Astrocyte of the hippocampus (primary cell): ENCODE measurements at regions not wholly inside any gene's neighbourhood (a gene's known extent, or its start where the extent isn't known, plus 50 kb on each side); places are given as distances from the start of the nearest gene placed in this dataset.

Source experiments
- DNase-seq: peaks from one replicate; pipeline ENCODE4 v3.0.0; 2011; ENCODE audit warnings: low read depth, low spot score

DNA sequence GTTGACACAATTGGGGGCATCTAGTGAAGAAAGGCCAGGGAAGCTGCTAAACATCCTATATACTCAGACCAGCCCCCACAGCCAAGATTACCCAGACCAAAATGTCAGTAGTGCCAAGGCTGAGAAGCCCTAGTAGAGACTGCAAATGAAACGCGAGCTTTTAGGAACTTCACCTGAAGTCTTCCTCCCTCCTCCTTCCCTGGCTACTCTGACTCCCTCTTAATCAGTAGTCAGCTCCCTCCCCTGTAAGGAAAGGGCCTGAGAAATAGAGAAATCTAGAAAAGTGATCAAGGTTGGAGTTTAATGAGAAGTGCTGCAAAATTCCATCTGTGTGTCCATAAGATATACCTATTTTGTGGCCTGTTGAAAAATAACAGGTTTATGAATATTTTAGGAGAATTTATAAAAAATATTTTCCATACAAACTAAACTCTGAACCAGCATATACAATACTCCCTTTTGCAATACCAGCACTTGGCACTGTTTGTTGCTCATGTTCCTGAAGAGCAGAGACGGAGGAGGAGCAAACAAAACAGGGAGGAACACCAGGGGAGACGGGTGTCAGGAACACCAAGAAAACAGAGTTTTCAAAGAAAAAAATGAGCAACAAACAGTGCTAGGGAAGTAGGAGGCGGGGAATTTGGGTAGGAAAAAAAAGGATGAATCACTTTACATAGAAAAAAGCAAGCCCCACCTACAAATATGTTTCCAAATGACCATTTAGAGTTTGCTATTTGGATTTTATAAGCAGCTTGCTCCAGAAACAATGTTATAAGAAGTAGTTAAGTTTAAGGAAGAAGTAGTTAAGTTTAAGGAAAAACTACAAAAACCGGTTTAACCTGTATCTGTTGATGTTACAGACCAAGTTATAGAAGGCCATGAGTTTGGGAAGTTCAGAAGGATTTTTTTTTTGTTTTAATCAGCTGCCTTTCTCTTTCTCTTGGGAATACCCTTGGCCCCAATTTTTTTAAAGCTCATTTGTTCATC lies 282.1 kb upstream of the GRIP1 start:
- peak; percentile 11 for DNase-seq

DNA sequence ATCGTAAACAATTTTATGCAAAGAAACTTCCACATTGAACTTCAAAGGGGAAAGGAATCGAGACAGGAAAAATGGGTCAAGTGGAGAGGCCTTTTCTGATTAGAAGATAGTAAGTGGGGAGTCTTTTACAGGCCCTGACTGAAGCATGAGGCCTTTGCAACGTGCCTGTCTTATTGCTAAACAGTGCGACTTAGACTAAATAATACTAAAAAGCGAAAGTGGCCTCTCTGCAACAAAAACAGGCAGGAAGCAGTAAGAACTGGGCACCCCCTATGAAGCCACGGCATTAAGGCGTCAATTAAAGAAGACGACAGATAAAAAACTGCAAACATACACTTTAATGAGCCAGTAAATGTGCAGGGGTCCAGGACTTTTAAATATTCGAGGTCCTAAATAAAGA lies 283.4 kb upstream of the GRIP1 start:
- DNase-seq = no peak

DNA sequence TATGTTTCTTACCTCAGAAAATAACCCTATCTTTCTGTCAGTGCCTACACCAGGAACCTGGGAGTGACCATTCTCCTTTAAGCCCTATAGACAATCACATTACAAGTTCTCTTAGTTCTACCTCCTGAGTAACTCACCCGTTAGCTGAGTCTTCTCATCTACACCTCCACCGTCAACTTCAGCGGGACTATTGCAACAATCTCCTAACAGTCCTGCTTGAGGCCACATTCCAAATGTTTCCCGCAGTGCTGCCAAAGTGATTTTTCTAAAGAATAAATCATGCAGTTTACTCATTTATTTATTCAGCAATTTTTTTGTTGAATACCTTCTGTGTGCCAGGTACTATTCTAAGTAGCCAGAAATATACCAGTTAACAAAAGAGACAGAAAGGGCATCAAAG lies 285.0 kb upstream of the GRIP1 start:
- peak; percentile 75 for DNase-seq

DNA sequence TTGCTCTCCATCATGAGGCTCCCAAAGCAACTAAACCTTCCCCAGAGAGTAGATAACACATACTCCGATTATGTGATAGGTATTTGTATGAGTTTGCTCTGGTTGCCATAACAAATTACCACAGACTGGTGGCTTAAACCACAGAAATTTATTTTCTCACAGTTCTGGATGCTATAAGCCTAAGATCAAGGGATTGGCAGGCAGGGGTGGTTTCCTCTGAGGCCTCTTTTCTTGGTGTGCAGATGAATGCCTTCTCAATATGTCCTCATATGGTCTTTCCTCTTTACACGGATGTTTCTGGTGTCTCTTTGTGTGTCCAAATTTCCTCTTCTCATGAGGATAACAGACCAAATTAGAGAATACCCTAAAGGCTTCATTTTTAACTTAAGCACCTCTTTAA lies 285.8 kb upstream of the GRIP1 start:
- DNase-seq = peak; percentile 94

DNA sequence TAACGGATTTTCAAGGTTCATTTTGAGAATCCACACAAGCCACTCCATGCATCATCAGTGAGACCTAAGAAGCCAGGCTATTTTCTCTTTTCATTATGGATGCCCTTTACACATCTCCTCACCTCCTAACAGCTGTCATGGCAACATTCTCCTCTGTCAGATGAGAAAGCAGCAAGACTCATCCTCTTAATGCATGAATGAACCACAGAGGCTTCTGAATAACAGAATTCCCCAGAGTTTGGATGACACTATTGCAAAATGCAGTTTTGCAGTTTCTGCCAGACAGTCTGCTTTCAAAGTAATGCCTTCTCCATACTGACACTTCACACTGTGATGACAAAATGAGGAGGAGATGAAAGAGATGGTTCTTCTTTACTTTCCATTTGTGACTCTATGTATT lies 286.7 kb upstream of the GRIP1 start:
- DNase-seq = peak; percentile 5

DNA sequence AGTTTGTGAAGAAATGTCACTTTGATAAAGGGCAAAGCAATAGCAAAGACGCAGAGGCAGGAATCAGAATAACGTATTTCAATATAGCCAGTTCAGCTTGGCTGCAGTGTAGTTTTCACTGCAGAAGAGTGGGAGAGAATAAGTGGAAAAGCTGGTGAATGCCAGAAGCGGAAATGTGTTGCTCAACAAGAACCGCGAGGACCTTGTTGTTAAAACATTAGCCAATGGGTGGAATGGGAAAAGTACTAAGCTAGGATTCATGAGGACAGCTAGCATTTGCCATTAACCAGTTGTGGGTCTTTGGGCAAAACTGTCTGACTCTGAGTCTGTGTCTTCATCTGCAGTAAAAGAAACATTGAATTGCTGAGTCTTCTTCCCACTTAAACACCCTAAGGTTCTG lies 292.9 kb upstream of the GRIP1 start:
- DNase-seq = no peak

DNA sequence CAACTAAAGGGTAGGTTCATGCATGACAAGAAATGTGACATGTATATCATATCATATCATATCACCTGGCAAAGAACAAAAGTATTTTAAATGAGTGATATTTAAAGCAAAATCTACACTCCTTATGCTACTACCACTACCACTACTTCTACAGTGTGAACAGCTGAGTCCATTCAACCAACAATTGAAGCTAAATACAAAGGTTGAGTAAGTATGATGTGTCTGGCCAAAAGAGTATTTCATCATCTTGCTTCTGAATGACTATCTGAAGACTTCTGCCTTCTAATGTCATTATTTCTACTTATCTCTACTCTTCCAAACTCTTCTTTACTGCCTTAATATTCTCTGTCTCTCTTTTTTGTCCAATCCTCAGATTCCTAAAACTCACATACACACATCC lies 292.6 kb upstream of the CAND1 start:
- DNase-seq = no peak

DNA sequence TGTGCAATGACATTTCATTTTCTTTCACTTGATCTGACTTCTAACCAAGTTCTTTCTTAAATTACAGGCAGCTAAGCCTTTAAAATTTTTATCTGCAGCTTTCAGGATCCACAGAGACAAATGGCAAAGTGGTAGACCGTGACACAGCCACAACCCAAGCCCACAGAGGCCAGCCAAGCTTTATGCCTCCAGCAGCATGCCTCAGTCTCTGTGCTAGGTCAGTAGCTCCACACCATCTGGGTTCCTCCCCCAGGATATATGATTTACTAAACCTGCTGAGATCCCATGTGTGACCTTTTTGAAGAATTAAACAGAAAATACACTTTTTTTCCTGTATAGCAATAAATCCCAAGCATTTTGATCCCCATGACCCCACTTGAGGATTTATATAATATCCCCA lies 290.4 kb upstream of the CAND1 start:
- no peak for DNase-seq

DNA sequence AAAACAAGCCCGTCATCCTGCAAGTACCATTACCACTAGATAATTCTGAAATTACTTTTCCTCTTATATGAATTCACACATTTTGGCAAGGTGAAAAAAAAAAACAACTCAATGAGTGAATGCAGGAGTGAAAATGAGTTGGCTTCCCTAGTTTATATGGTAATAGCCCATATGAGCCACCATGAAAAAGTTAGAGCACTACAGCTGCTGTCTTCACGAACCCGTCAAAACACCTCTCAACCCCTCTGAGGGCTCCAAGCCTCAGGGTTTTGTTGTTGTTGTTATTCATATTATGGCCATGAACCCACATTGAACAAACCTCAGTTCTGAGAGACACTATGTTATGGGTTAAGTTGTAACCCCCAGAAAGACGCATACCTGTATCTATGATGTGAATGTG lies 289.9 kb upstream of the CAND1 start:
- DNase-seq = no peak

DNA sequence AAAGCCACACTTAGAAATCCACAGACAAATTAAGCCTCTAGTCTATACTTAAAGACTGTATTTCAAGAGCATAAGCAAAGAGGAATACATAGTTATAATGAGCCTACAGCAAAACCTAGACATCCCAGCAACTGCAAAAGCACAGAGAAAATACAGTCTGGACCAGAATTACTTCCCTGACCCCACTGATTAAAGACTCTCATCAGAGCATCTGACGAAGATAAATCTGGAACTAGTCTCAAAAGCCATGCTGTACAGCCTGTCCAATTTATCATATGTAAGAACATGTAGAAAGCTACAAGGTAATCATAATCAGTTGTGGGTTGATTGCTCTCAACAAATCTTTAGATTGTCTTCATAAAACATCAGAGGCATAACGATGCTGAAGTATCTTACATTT lies 285.1 kb upstream of the CAND1 start:
- no peak for DNase-seq

DNA sequence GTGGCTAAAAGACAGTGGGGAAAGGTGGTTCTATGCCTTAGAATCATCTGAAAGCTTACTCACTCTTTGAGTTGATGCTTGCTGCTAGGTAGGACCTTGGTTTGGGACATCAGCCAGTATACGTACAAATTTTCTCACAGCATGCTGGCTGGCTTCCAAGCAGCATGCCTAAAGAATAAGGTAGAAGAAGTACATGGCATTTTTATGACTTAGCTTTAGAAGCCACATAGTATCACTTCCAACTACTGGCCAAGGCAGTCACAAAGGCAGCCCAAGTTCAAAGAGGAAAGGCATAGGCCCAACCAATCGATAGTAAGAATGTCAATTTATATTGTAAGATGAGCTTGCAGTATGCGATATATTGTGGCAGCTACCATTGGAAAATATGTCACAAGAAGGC lies 284.2 kb upstream of the CAND1 start:
- peak; percentile 84 for DNase-seq

DNA sequence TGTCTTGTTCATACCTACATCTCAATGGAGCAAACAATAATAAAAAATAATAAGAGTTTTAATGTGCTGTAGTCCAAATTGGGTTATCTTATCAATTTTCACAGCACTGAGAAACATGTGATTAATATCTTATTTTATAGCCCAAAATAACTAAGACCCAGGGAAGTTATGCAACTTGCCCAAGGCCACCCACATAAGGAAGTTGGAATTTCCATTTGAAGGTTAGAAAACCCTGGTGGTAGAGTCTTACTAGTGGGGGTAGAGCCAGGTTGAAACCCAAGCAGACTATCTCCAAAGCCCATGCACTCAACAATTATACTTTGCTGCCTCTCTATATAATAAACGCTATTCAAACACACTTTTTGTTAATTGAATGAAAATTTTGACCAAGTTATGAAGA lies 270.0 kb upstream of the CAND1 start:
- no peak for DNase-seq

DNA sequence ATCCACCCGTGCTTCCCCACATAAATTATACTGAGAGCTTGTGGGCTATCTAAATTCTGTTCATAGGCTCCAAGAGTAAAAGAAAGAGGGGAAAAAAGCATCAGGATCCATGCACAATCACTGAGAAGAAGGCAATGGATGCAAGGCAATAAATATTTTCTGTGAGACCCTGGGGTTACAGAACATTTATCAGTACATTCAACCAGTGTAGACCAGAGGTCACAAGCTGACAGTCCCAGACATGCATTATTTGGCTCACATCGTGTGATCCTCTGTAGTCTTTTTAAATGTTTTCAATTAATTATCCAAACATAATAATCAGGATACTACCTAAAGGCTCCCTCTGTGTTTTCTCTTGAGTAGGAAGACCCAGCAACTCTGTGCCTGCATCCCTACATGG lies 267.9 kb upstream of the CAND1 start:
- DNase-seq = no peak

DNA sequence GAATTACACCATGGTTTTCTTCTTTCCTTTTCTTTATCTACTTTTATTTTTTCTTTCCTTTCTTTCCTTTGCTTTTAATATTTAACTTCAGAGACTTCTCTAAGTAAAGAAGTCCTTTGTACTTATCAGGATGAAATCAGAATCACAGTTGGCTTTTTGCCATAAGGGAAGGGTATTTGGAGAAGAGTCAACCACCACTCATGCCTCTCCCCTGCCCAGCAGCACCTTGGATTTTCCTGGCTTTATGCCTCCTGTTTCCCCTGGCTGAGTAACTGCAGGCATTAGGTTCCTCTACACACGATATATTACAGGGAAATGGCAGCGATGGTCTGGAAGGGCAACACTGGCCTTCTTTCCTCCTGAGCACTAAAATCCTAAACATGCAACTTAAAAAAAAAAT lies 266.4 kb upstream of the CAND1 start:
- peak; percentile 31 for DNase-seq

DNA sequence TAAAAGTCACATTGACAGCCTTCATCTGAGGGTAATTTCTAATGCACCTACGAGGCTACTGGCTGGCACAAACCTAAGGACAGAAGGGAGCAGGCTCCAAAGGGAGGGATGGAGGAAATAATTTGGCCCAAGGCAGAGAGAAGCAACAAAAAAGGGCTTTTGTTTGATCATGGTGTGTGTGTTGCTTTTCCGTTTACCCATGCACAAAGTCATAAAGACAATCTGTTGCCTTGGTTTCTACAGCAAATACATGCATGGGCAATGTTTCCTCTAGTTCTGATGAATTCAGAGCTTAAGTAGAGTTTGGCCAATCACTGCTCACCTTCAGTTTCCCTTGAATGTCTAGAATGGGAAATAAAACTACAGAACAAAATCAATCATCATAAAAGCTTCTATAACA lies 262.5 kb upstream of the CAND1 start:
- DNase-seq = no peak

DNA sequence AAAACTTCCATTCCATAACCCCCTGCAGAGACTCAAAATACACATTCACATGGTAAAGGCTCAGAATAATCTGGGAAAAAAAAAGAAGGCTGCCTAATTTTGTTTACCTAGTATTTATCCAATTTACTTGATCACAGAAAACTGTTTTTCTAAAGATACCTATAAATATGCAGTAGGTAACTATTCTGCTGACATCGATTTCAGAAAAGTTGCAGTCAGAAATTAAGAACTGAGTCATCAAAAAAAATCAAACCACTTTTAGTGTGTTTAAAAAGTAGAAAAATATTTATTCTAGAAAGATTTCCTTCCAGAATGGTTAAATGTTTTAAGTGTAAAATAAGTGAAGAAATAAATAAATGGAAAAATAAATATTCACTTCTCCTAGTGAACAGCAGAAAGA lies 254.5 kb upstream of the CAND1 start:
- no peak for DNase-seq

DNA sequence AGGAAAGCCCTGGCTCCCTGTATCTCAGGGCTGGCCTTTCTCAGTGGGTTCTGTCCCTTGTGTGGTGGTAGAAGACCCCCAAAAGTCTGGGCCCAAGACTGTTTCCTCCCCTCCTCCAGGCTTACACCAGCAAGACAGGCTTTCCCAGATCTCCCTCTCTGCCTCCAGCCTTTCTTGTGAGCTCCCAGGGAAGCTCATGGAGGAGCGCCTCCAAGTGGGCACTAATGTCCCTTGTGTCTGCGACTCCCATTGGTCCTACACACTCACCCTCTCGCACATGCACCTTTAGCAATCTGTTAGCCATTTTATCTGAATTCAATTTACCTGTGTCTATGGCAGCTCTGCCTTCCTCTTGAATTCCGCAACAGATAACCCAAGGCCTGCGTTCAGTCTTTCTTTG lies 251.1 kb upstream of the CAND1 start:
- DNase-seq = no peak

DNA sequence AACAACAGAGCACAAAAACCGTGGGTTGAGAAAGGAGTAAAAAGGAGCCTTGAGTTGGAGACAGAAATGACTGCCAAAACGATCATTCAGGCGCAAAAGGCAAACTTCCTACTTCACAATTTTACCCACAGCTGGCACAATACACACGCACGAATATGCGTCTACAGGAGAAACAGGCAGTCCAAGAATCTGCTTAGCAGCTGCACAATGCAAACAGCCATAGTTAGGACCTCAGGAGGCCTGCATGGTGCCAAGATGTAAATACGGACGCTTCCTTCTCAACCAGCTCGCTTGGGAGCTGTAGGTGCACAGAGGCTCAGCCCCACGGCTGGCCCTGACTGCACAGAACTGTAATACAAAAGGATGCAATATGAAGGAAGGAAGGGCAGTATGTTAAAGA lies 250.1 kb upstream of the CAND1 start:
- DNase-seq = peak; percentile 83

DNA sequence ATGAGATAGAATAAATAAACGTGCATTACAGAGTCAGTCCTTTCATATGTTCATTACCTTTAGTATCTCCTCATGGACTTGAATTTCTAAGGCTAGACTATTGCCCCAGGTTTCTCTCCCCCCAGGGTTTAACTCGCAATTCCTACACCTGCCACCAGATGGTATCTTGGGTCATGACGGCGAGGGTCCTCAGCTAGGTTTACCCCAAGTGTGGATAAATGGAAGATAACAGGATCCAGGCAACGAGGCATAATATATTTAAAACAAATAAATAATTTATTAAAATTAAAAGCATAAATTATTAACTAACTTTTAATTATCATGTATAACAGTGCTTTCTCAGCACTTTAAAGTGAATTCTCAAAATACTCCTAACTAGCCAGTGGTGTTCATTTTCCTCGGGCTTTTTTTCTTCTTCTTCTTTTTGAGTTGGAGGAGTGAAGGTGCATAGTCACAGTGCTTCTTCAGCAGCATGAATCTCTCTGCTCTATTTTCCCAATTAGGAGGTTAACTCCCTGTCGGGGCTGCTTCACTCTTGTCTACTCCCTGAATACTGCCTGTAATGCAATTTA lies 243.5 kb upstream of the CAND1 start:
- DNase-seq = peak; percentile 64

DNA sequence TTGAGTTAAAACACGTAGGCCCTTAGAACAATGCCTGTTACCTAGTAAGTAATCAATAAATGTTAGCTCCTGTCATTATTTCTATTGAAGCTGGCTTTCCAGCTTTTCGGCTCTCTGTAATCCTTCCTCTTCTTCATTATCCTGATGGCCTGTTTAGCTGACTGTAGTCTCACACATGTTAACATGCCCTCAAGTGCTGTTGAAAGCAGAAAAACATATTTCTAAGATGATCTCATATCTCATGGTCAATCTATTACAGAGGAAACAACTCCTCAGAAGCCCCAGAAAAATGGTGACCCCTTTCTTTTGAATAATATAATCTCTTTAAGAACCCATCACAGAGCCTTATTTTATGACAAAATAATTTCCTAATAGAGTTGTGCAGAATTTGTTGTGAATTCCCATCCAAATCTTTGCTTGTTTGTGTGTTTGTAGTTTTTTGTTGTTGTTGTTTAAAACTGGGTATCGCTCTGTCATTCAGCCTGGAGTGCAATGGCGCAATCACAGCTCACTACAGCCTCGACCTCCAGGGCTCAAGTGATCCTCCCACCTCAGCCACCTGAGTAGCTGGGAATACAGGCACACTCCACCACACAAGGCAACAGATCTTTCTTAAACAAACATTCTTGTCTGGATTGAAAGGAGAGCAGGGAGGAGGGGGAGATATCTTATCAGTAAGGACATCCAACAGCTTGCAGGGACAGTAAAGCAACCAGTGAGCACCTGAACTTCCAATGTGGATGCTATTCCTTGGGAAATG lies 242.5 kb upstream of the CAND1 start:
- DNase-seq = no peak

DNA sequence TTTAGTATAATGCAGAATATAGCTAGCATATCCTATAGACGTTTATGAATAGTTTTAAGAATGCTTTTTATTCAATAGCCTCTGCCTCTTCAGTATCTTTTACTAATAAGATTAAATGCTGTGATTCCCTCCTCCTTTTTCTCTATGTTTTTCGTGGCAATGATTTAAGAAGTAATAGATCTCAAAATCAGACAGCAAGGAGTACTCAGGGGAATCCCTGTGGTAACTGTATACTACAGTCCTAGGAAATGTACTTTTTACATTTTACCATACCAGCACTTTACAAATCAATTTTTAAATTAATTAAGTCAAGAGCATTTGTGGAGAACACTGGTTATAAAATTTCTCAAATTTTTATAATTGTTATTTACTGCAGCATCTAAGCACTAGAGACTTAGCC lies 240.6 kb upstream of the CAND1 start:
- no peak for DNase-seq

DNA sequence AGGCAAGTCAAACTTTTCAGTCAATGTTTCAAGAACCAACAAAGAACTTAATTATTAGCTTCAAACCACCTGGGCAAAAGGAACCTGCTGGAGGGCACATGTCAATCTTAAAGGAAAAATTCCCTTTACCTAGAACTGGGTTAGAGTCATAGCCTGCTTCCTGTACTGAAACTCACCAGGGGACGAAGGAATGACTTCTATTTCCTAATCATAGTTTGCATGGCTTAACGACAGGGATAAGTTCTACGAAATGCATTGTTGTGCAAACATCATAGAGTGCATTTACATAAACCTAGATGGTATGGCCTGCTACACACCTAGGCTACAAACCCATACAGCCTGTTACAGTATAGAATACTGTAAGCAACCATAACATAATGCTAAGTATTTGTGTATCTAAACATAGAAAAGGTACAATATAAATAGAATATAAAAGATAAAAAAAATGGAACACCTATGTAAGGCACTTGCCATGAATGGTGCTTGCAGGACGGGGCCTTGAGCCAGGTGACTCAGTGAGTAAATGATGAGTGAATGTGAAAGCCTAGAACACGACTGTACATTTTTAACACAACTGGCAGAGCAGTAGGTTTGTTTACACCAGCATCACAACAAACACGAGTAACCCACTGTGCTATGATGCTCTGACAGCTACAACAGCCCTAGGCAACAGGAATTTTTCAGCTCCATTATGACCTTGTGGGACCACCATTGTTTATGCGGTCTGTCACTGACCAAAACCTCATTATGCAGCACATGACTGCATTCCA lies 234.9 kb upstream of the CAND1 start:
- DNase-seq = peak; percentile 81
